Right lobe of liver (tissue), 6 donors: ENCODE measurements at regions not wholly inside any gene's neighbourhood (a gene's known extent, or its start where the extent isn't known, plus 50 kb on each side); places are given as distances from the start of the nearest gene placed in this dataset.

Source experiments
- ATAC-seq, 4 donors: fragments of 200-7000 bp; cut with Tn5 transposase; one replicate each; pipeline ENCODE4 v1.9.1; 2020; ENCODE audit warnings: mild to moderate bottlenecking in 4 of 4, moderate library complexity in 4 of 4
- DNase-seq, 3 donors: peaks; one replicate each; pipeline ENCODE4 v3.0.0-alpha.2; 2020
- H3K27ac ChIP-seq, 3 donors: fragments of 200-600 bp; one replicate each; pipeline ENCODE4 v1.8.0; 2022
- H3K27me3 ChIP-seq, 2 donors: fragments of 200-600 bp; one replicate each; pipeline ENCODE4 v1.8.0; 2022
- H3K36me3 ChIP-seq, 4 donors: fragments of 200-600 bp; sonication (generic) in 1 of 4; one replicate each; pipeline versions ENCODE4 v1.5.1 to v1.8.0; 2017 to 2022; ENCODE audit warnings: control low read depth in 1 of 4
- H3K4me1 ChIP-seq, 4 donors: fragments of 200-600 bp; sonication (generic) in 1 of 4; one replicate each; pipeline versions ENCODE4 v1.5.1 to v1.8.0; 2017 to 2022; ENCODE audit warnings: control low read depth in 1 of 4
- H3K4me3 ChIP-seq, 3 donors: fragments of 200-600 bp; one replicate each; pipeline ENCODE4 v1.8.0; 2022
- H3K9me3 ChIP-seq, 4 donors: fragments of 200-600 bp; sonication (generic) in 1 of 4; one replicate each; pipeline versions ENCODE4 v1.5.1 to v1.8.0; 2017 to 2022; ENCODE audit warnings: control low read depth in 1 of 4
- POLR2A ChIP-seq: fragments of 450-650 bp; IDR thresholded peaks from one replicate; pipeline ENCODE4 v1.6.1; 2017; ENCODE audit warnings: antibody characterized with exemption, mild to moderate bottlenecking
- WGBS: methylation state at CpG from one replicate; pipeline ENCODE4 v1.1.6; 2018; ENCODE audit warnings: low coverage, low lambda C conversion rate; ENCODE audit not compliant: insufficient coverage; ENCODE audit errors: missing lambda C conversion rate; 5-methylcytosine and 5-hydroxymethylcytosine counted together
- intact Hi-C, 2 donors: fragments of 100-400 bp; cut with DNase I; formaldehyde crosslinking; loops; one replicate each; pipeline versions ENCODE4 v1.11.2 to v1.14.1; 2022
- TF ChIP-seq, protein P1 (sequence below), 4 donors: fragments of 200-600 bp in 3 of 4; fragments of 450-650 bp in 1 of 4; IDR thresholded peaks; one replicate each; pipeline versions ENCODE4 v1.5.1 to v1.8.0; 2016 to 2022; ENCODE audit warnings: antibody characterized with exemption in 4 of 4, mild to moderate bottlenecking in 2 of 4
- donor health status: DM: no; HTN: yes; CAD: no.
- donor health status: DM: no; HTN: no; CAD: no.
- donor health status: DM: no; HTN: no; CAD: no.
- donor health status: DM: no; HTN: yes; CAD: no.
- donor health status: DM: no; HTN: yes; CAD: no.

- H3K36me3 ChIP-seq, result no peaks in the 10 kb centered on the region
- ATAC-seq (no peak), DNase-seq (no peak)
- H3K4me1 ChIP-seq, result no peaks in the 10 kb centered on the region
- H3K27ac ChIP-seq, result no peak overlapping the region
- no peaks in the 10 kb centered on the region for H3K27me3 ChIP-seq
- H3K4me3 ChIP-seq, result no peak overlapping the region
- no peak for TF ChIP-seq POLR2A
- TF ChIP-seq, protein P1, sequence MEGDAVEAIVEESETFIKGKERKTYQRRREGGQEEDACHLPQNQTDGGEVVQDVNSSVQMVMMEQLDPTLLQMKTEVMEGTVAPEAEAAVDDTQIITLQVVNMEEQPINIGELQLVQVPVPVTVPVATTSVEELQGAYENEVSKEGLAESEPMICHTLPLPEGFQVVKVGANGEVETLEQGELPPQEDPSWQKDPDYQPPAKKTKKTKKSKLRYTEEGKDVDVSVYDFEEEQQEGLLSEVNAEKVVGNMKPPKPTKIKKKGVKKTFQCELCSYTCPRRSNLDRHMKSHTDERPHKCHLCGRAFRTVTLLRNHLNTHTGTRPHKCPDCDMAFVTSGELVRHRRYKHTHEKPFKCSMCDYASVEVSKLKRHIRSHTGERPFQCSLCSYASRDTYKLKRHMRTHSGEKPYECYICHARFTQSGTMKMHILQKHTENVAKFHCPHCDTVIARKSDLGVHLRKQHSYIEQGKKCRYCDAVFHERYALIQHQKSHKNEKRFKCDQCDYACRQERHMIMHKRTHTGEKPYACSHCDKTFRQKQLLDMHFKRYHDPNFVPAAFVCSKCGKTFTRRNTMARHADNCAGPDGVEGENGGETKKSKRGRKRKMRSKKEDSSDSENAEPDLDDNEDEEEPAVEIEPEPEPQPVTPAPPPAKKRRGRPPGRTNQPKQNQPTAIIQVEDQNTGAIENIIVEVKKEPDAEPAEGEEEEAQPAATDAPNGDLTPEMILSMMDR (IDR thresholded peaks at IDR 0.05), result no peak
- H3K9me3 ChIP-seq, result no peaks in the 10 kb centered on the region
- intact Hi-C loops, result no loop called here
These were observed 79.6 kb upstream of the NABP1 start for GRCh38 chr2:191598296-191598695.

GRCh38 chr2:191601060-191601459 lies 76.9 kb upstream of the NABP1 start:
- 39% methylated on average over 2 of the region's 3 CpGs for WGBS
- Histone ChIP-seq H3K27me3 (no peaks in the 10 kb centered on the region), H3K4me1 (no peaks in the 10 kb centered on the region), H3K9me3 (no peaks in the 10 kb centered on the region), H3K36me3 (no peaks in the 10 kb centered on the region), H3K27ac (no peak overlapping the region), H3K4me3 (no peak overlapping the region)
- DNase-seq (peak in 1 of 3 donors; percentile 24), ATAC-seq (peak in 1 of 4 donors; percentile 72)
- intact Hi-C loops, result no loop called here
- TF ChIP-seq POLR2A, result no peak
- TF ChIP-seq, protein P1 (IDR thresholded peaks at IDR 0.05), result no peak

DNA sequence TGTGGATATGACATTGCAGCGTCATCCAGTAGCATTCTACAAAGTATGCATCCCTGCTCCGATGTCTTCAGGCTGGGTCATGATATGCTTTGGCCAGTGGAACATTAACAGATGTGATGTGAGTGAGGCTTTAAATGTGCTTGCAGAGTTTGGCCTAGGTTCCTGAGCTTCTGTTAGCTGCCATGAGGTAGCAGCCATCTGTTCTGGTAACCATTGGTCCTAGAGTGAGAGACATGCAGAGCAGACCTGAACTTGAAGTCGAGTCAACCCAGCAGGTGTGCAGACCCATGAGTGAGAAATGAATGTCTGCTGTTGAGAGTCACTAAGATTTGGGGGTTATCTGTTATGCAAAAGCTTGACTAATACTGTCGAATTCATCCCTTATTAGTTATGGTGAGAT lies 73.8 kb upstream of the NABP1 start:
- TF ChIP-seq POLR2A, result no peak
- TF ChIP-seq, protein P1 (IDR thresholded peaks at IDR 0.05), result no peak
- DNase-seq (no peak), ATAC-seq (no peak)
- intact Hi-C loops, result no loop called here
- H3K4me1 ChIP-seq, result no peaks in the 10 kb centered on the region
- WGBS, result 71% methylated on average over 3 of the region's 4 CpGs
- H3K9me3 ChIP-seq, result no peaks in the 10 kb centered on the region
- H3K36me3 ChIP-seq, result no peaks in the 10 kb centered on the region
- H3K27ac ChIP-seq, result no peak overlapping the region
- H3K27me3 ChIP-seq, result no peaks in the 10 kb centered on the region
- H3K4me3 ChIP-seq, result no peak overlapping the region

DNA sequence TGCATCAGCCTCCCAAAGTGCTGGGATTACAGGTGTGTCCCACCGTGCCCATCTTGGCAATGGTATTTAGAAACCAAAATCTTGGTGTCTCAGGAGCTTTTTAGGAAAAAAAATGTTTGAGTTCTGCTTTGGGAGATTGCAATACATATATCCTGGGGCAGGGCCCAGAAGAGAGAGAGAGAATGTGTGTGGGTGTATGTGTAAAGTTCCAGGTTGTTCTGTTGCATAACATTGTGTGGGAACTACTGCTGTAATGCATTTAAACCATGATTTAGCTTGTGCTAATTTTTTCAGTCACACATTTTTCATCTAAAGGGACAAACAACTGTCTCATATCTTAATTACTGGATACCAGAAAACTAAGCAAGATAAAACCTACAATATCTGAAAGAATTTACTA lies 70.8 kb upstream of the NABP1 start:
- Histone ChIP-seq H3K27me3 (no peaks in the 10 kb centered on the region), H3K4me3 (no peak overlapping the region), H3K36me3 (no peaks in the 10 kb centered on the region), H3K4me1 (no peaks in the 10 kb centered on the region), H3K9me3 (no peaks in the 10 kb centered on the region), H3K27ac (no peak overlapping the region)
- 67% methylated on average over 1 of the region's 1 CpG for WGBS
- DNase-seq (no peak), ATAC-seq (peak in 2 of 4 donors; percentile 36 to 90)
- intact Hi-C loops, result no loop called here
- TF ChIP-seq POLR2A, result no peak

DNA sequence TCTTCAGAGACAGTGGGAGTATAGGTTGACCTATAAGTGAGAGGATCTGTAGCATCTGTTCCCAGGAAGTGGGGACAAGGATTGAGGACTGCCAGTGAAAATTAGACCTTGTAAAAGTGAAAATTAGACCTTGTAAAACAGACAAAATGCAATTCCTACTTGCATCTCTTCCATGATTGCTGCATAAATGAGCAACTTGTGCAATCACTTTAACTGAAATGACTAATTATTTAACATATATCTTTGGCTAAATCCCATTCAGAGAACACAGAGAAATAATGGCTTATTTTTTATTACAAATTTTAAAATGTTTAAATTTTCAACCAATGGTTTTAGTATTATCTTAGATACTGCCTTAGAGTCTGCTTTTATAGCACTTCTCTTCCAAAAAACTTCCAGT lies 67.2 kb upstream of the NABP1 start:
- Histone ChIP-seq H3K27me3 (no peaks in the 10 kb centered on the region), H3K4me1 (no peaks in the 10 kb centered on the region), H3K4me3 (no peak overlapping the region), H3K36me3 (no peaks in the 10 kb centered on the region), H3K27ac (no peak overlapping the region), H3K9me3 (no peaks in the 10 kb centered on the region)
- ATAC-seq, result no peak
- intact Hi-C loops, result no loop called here
- DNase-seq, result no peak
- TF ChIP-seq, protein P1 (IDR thresholded peaks at IDR 0.05), result no peak
- no peak for TF ChIP-seq POLR2A
